CD14-positive monocyte (primary cell): ENCODE measurements at regions not wholly inside any gene's neighbourhood (a gene's known extent, or its start where the extent isn't known, plus 50 kb on each side); places are given as distances from the start of the nearest gene placed in this dataset.

Experiments
- DNase-seq, 3 donors: peaks; one replicate each; pipeline ENCODE4 v3.0.0-alpha.2; 2011 to 2022
- H2AFZ ChIP-seq: 2 replicates; pipeline ENCODE4 v1.6.0; 2012; ENCODE audit warnings: mild to moderate bottlenecking, low read depth, low read length, inconsistent platforms; ENCODE audit not compliant: insufficient read depth, poor library complexity, severe bottlenecking
- H3K27ac ChIP-seq, 2 donors: 1 replicate in 1 of 2; 2 replicates in 1 of 2; pipeline ENCODE4 v1.5.1; 2012 to 2013; ENCODE audit warnings: low read length in 2 of 2, control low read depth in 1 of 2, inconsistent platforms in 1 of 2, low read depth in 1 of 2, mild to moderate bottlenecking in 1 of 2
- H3K27me3 ChIP-seq, 2 donors: one replicate each; pipeline versions ENCODE4 v1.6.0 to v1.6.1; 2011 to 2013; ENCODE audit warnings: low read length in 2 of 2; ENCODE audit not compliant: control insufficient read depth in 2 of 2, insufficient read depth in 2 of 2
- H3K36me3 ChIP-seq, 2 donors: replicated peaks in 1 of 2; 1 replicate in 1 of 2; 2 replicates in 1 of 2; pipeline versions ENCODE4 v1.5.1 to v1.6.1; 2012 to 2013; ENCODE audit warnings: low read length in 2 of 2, control low read depth in 1 of 2, inconsistent platforms in 1 of 2, mild to moderate bottlenecking in 1 of 2; ENCODE audit not compliant: insufficient read depth in 2 of 2, control insufficient read depth in 1 of 2
- H3K4me1 ChIP-seq, 2 donors: 1 replicate in 1 of 2; 2 replicates in 1 of 2; pipeline versions ENCODE4 v1.5.1 to v1.6.1; 2012 to 2013; ENCODE audit warnings: low read length in 2 of 2, control low read depth in 1 of 2, inconsistent platforms in 1 of 2, mild to moderate bottlenecking in 1 of 2, moderate library complexity in 1 of 2; ENCODE audit not compliant: insufficient read depth in 2 of 2, control insufficient read depth in 1 of 2
- H3K4me2 ChIP-seq: replicated peaks from 2 replicates; pipeline ENCODE3; 2012; ENCODE audit warnings: low read length, moderate library complexity, mild to moderate bottlenecking; ENCODE audit not compliant: poor library complexity, severe bottlenecking; ENCODE audit errors: extremely low read depth
- H3K4me3 ChIP-seq, 3 experiments: fragments of 200-600 bp in 1 of 3; sonication (generic) in 1 of 3; replicated peaks in 1 of 3; 1 replicate in 2 of 3; 2 replicates in 1 of 3; pipeline ENCODE4 v1.5.1; 2011 to 2013; ENCODE audit warnings: low read length in 3 of 3, mild to moderate bottlenecking in 3 of 3, control low read depth in 2 of 3, low read depth in 2 of 3, inconsistent platforms in 1 of 3, moderate library complexity in 1 of 3
- H3K79me2 ChIP-seq: 2 replicates; pipeline ENCODE4 v1.6.0; 2012; ENCODE audit warnings: mild to moderate bottlenecking, control low read depth, inconsistent platforms, low read length, moderate library complexity; ENCODE audit not compliant: insufficient read depth
- H3K9ac ChIP-seq: 2 replicates; pipeline ENCODE4 v1.6.0; 2017; ENCODE audit warnings: low read length, mild to moderate bottlenecking; ENCODE audit not compliant: insufficient read depth, poor library complexity, severe bottlenecking
- H3K9me3 ChIP-seq, 2 donors: replicated peaks in 1 of 2; 1 replicate in 1 of 2; 2 replicates in 1 of 2; pipeline versions ENCODE4 v1.5.1 to v1.6.1; 2012 to 2013; ENCODE audit warnings: low read length in 2 of 2, control low read depth in 1 of 2; ENCODE audit not compliant: control insufficient read depth in 1 of 2, insufficient read depth in 1 of 2
- H4K20me1 ChIP-seq: 2 replicates; pipeline ENCODE4 v1.6.0; 2012; ENCODE audit warnings: mild to moderate bottlenecking, low read length, control low read depth, moderate library complexity; ENCODE audit not compliant: insufficient read depth
- H3K27ac Mint-ChIP-seq, 7 donors: one replicate each; pipeline ENCODE4 v1.8.0; 2020; ENCODE audit warnings: mild to moderate bottlenecking in 7 of 7, mixed read lengths in 7 of 7, moderate library complexity in 6 of 7, inconsistent platforms in 2 of 7
- H3K27me3 Mint-ChIP-seq, 3 donors: one replicate each; pipeline ENCODE4 v1.8.0; 2021 to 2022; ENCODE audit warnings: low read depth in 3 of 3, mild to moderate bottlenecking in 3 of 3, mixed read lengths in 3 of 3, moderate library complexity in 3 of 3, inconsistent platforms in 1 of 3
- H3K36me3 Mint-ChIP-seq, 2 donors: one replicate each; pipeline ENCODE4 v1.8.0; 2020; ENCODE audit warnings: mixed read lengths in 2 of 2, inconsistent platforms in 1 of 2, mild to moderate bottlenecking in 1 of 2
- H3K4me1 Mint-ChIP-seq: one replicate; pipeline ENCODE4 v1.8.0; 2020; ENCODE audit warnings: mild to moderate bottlenecking, mixed read lengths
- H3K4me3 Mint-ChIP-seq, 2 donors: one replicate each; pipeline ENCODE4 v1.8.0; 2020; ENCODE audit warnings: mild to moderate bottlenecking in 2 of 2, mixed read lengths in 2 of 2, moderate library complexity in 1 of 2
- H3K9me3 Mint-ChIP-seq, 7 donors: one replicate each; pipeline ENCODE4 v1.8.0; 2020 to 2022; ENCODE audit warnings: mixed read lengths in 7 of 7, mild to moderate bottlenecking in 6 of 7, moderate library complexity in 6 of 7, inconsistent platforms in 2 of 7
- WGBS: methylation state at CpG from one replicate; pipeline ENCODE4 v1.1.5; 2013; ENCODE audit warnings: missing lambda C conversion rate; ENCODE audit not compliant: insufficient coverage; 5-methylcytosine and 5-hydroxymethylcytosine counted together
- intact Hi-C, 2 donors: fragments of 100-400 bp; cut with micrococcal nuclease; formaldehyde crosslinking; loops; one replicate each; pipeline versions ENCODE4 v1.15.0 to v1.15.1; 2023
- TF ChIP-seq, protein P1 (sequence below): fragments of 200-600 bp; IDR thresholded peaks from one replicate; pipeline ENCODE4 v1.8.0; 2022; ENCODE audit warnings: antibody characterized with exemption, mild to moderate bottlenecking

DNA sequence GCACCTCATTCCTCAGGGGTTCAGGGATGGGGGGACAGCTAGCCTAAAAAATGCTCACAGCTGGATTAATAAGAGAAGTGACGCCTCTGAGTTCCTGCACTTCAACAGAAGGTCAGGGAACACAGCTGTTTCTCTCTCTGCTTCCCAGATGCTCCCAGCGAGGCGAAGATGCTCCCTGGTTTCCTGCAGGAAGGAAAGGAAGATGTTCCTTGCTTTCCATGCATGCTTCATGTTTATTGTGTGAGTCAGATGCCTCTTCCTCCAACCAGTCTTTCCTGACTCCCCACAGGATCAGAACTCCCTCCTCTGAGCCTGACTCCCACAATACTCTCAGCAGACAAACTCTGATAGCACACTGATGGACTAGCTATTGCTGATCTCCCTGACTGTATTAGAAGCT, 71.9 kb downstream of the MFAP3 start:
- no peak overlapping the region for H2AFZ ChIP-seq
- H4K20me1 ChIP-seq: no peaks in the 10 kb centered on the region
- Mint-ChIP-seq H3K9me3 (peaks cover 0 to 1% (median 0%) of the 10 kb centered on the region in 7 donors), H3K4me3 (no peak overlapping the region), H3K27me3 (peaks cover 4 to 12% (median 10%) of the 10 kb centered on the region in 3 donors), H3K36me3 (no peaks in the 10 kb centered on the region), H3K4me1 (peaks cover 4% of the 10 kb centered on the region), H3K27ac (no peak overlapping the region)
- TF ChIP-seq, protein P1, sequence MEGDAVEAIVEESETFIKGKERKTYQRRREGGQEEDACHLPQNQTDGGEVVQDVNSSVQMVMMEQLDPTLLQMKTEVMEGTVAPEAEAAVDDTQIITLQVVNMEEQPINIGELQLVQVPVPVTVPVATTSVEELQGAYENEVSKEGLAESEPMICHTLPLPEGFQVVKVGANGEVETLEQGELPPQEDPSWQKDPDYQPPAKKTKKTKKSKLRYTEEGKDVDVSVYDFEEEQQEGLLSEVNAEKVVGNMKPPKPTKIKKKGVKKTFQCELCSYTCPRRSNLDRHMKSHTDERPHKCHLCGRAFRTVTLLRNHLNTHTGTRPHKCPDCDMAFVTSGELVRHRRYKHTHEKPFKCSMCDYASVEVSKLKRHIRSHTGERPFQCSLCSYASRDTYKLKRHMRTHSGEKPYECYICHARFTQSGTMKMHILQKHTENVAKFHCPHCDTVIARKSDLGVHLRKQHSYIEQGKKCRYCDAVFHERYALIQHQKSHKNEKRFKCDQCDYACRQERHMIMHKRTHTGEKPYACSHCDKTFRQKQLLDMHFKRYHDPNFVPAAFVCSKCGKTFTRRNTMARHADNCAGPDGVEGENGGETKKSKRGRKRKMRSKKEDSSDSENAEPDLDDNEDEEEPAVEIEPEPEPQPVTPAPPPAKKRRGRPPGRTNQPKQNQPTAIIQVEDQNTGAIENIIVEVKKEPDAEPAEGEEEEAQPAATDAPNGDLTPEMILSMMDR: no peak
- H3K27ac ChIP-seq: no peak overlapping the region
- no peaks in the 10 kb centered on the region for H3K27me3 ChIP-seq
- H3K79me2 ChIP-seq: no peaks in the 10 kb centered on the region
- H3K4me1 ChIP-seq: no peaks in the 10 kb centered on the region
- no peak overlapping the region for H3K4me2 ChIP-seq
- 60% methylated on average over 2 of the region's 3 CpGs for WGBS
- H3K36me3 ChIP-seq: no peaks in the 10 kb centered on the region
- no peak overlapping the region for H3K9ac ChIP-seq
- intact Hi-C loops: no loop called here
- H3K4me3 ChIP-seq: no peak overlapping the region
- no peak for DNase-seq
- H3K9me3 ChIP-seq: no peaks in the 10 kb centered on the region

DNA sequence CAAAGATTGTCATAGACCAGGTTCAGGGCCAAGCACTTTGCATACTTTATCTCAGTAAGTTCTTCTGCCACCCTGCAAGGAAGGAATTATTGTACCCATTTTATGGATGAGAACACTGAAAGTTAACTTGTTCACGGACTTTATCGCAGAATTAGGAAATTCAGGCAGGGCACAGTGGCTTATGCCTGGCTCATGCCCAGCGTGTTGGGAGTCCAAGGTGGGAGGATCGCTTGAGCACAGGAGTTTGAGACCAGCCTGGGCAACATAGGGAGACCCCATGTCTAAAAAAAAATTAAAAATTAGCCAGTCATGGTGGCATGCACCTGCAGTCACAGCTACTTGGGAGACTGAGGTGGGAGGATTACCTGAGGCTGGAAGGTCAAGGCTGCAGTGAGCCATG, 72.4 kb downstream of the MFAP3 start:
- H3K4me3 Mint-ChIP-seq: no peak overlapping the region
- Histone ChIP-seq H3K79me2 (no peaks in the 10 kb centered on the region), H2AFZ (no peak overlapping the region), H3K9ac (no peak overlapping the region), H3K4me1 (no peaks in the 10 kb centered on the region), H3K4me2 (no peak overlapping the region), H3K27ac (no peak overlapping the region), H3K36me3 (no peaks in the 10 kb centered on the region), H3K4me3 (no peak overlapping the region), H3K27me3 (no peaks in the 10 kb centered on the region), H4K20me1 (no peaks in the 10 kb centered on the region), H3K9me3 (no peaks in the 10 kb centered on the region)
- WGBS: 91% methylated on average over 4 of the region's 4 CpGs
- no peak for DNase-seq
- H3K9me3 Mint-ChIP-seq: no peaks in the 10 kb centered on the region
- H3K4me1 Mint-ChIP-seq: peaks cover 4% of the 10 kb centered on the region
- peaks cover 2 to 11% (median 10%) of the 10 kb centered on the region in 3 donors for H3K27me3 Mint-ChIP-seq
- no peaks in the 10 kb centered on the region for H3K36me3 Mint-ChIP-seq
- TF ChIP-seq, protein P1: no peak
- intact Hi-C loops: no loop called here
- no peak overlapping the region for H3K27ac Mint-ChIP-seq
